NCI-H1105 (cell line): ENCODE measurements at regions not wholly inside any gene's neighbourhood (a gene's known extent, or its start where the extent isn't known, plus 50 kb on each side); places are given as distances from the start of the nearest gene placed in this dataset.

Source experiments
- DNase-seq: peaks from one replicate; lab custom pipeline; 2025; lab: John Stamatoyannopoulos, UW

- DNase-seq = no peak
These were observed 50.9 kb upstream of the ETV3 start for GRCh38 chr1:157189096-157189495.
